OCI-LY3 (cell line): ENCODE measurements at regions not wholly inside any gene's neighbourhood (a gene's known extent, or its start where the extent isn't known, plus 50 kb on each side); places are given as distances from the start of the nearest gene placed in this dataset.
"Not testable (repeated sequence)": the region's sequence is repeated elsewhere in the genome, so short reads cannot be mapped to it uniquely, and the experiment has no call there.

Experiments
- H2AFZ ChIP-seq: fragments of 200-600, 300-600 bp; shearing (Covaris generic); 2 replicates; pipeline ENCODE4 v1.6.0; 2014; ENCODE audit warnings: antibody characterized with exemption, low read depth, low read length
- H3K27ac ChIP-seq: fragments of 200-600, 300-600 bp; sonication (generic); 2 replicates; pipeline ENCODE4 v1.5.1; 2014; ENCODE audit warnings: mild to moderate bottlenecking, low read length, moderate library complexity, mixed read lengths
- H3K27me3 ChIP-seq: fragments of 200-600, 300-600 bp; sonication (generic); 2 replicates; pipeline ENCODE4 v1.6.1; 2014; ENCODE audit warnings: low read depth, low read length, mixed read lengths
- H3K36me3 ChIP-seq: fragments of 200-600, 300-600 bp; sonication (generic); replicated peaks from 2 replicates; pipeline ENCODE3; 2014; ENCODE audit warnings: low read depth, low read length, mixed read lengths
- H3K4me1 ChIP-seq: fragments of 300-600, 200-600 bp; sonication (generic); 2 replicates; pipeline ENCODE4 v1.6.1; 2014; ENCODE audit warnings: low read length, mixed read lengths
- H3K4me2 ChIP-seq: fragments of 200-600, 300-600 bp; sonication (generic); 2 replicates; pipeline ENCODE4 v1.6.1; 2014; ENCODE audit warnings: low read length, mixed read lengths
- H3K4me3 ChIP-seq: fragments of 300-600, 200-600 bp; sonication (generic); 2 replicates; pipeline ENCODE4 v1.5.1; 2014; ENCODE audit warnings: antibody characterized with exemption, mild to moderate bottlenecking, low read length, moderate library complexity
- H3K79me2 ChIP-seq: fragments of 300-600, 200-600 bp; shearing (Covaris generic); 2 replicates; pipeline ENCODE4 v1.6.1; 2014; ENCODE audit warnings: mild to moderate bottlenecking, low read length, mixed read lengths
- H3K9ac ChIP-seq: fragments of 300-600, 200-600 bp; shearing (Covaris generic); 2 replicates; pipeline ENCODE4 v1.6.0; 2014; ENCODE audit warnings: mild to moderate bottlenecking, low read length, moderate library complexity
- H3K9me3 ChIP-seq: fragments of 200-600, 300-600 bp; shearing (Covaris generic); 2 replicates; pipeline ENCODE4 v1.6.1; 2014; ENCODE audit warnings: low read length, mixed read lengths; ENCODE audit not compliant: insufficient read depth
- H4K20me1 ChIP-seq: fragments of 200-600, 300-600 bp; sonication (generic); 2 replicates; pipeline ENCODE4 v1.6.1; 2016; ENCODE audit warnings: low read length, mixed read lengths; ENCODE audit not compliant: insufficient read depth
- EZH2phosphoT487 ChIP-seq: fragments of 200-600 bp; shearing (Covaris generic); IDR thresholded peaks from 2 replicates; pipeline ENCODE4 v1.6.1; 2018; ENCODE audit warnings: antibody characterized with exemption, mixed run types, low read depth
- TF ChIP-seq, protein P1 (sequence below): fragments of 200-600, 300-600 bp; sonication (generic); IDR thresholded peaks from 2 replicates; pipeline ENCODE4 v1.5.1; 2014; ENCODE audit warnings: antibody characterized with exemption, low read length, low read depth

DNA sequence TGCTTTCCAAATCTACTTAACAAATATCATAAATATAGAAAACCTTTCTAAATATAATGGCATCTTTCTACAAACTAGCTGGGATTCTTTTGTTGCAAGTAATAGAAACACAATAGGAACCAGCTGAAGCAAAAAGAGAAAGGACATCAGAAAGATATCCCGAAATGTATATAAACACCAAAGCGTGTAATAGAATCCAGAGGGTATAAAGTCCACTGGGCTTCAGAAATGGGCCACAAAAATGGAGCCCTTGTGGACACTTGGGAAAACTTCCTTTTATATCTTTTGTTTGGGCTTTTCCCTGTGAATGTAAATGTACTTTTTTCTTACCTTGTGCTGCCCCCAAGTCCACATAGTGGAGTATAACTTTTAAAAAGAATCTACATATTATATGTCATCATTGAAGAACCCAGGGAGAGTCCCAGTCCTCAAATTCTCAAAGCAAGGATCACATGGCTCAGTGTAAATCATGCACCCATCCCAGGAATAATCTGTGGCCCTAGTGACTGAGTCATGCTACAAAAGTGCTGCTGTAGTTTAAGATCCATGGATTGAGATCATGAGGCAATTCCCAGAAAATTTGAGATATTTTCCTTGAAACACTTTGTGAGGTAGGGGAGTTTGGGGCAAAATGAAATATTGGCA, 457.0 kb downstream of the EPM2A start:
- no peaks in the 10 kb centered on the region for H3K9me3 ChIP-seq
- no peak overlapping the region for H3K4me2 ChIP-seq
- H2AFZ ChIP-seq, result no peak overlapping the region
- no peak for TF ChIP-seq EZH2phosphoT487
- TF ChIP-seq, protein P1, sequence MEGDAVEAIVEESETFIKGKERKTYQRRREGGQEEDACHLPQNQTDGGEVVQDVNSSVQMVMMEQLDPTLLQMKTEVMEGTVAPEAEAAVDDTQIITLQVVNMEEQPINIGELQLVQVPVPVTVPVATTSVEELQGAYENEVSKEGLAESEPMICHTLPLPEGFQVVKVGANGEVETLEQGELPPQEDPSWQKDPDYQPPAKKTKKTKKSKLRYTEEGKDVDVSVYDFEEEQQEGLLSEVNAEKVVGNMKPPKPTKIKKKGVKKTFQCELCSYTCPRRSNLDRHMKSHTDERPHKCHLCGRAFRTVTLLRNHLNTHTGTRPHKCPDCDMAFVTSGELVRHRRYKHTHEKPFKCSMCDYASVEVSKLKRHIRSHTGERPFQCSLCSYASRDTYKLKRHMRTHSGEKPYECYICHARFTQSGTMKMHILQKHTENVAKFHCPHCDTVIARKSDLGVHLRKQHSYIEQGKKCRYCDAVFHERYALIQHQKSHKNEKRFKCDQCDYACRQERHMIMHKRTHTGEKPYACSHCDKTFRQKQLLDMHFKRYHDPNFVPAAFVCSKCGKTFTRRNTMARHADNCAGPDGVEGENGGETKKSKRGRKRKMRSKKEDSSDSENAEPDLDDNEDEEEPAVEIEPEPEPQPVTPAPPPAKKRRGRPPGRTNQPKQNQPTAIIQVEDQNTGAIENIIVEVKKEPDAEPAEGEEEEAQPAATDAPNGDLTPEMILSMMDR, result no peak
- H4K20me1 ChIP-seq, result no peaks in the 10 kb centered on the region
- no peaks in the 10 kb centered on the region for H3K79me2 ChIP-seq
- no peak overlapping the region for H3K27ac ChIP-seq
- H3K4me3 ChIP-seq, result no peak overlapping the region
- H3K27me3 ChIP-seq, result no peaks in the 10 kb centered on the region
- H3K36me3 ChIP-seq, result no peaks in the 10 kb centered on the region
- H3K4me1 ChIP-seq, result no peaks in the 10 kb centered on the region
- no peak overlapping the region for H3K9ac ChIP-seq

DNA sequence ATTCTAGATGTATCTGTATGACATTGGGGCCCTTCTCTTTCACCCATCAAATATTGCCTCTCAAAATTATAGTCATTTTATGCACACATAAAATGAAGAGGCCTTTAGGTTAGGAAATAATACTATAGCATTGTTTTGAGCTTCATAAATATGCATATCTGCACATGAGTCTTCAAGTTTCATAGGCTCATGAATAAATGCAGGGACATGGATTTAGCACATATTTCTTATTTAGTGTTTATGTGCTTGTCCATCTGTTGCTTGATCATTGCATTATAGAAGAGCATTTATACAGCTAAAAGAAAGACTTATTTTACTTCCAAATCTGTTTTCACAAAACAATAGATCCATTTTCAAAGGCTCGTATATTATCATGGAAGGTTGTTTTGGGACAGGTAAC, 455.8 kb downstream of the EPM2A start:
- TF ChIP-seq, protein P1, result no peak
- no peak for TF ChIP-seq EZH2phosphoT487

DNA sequence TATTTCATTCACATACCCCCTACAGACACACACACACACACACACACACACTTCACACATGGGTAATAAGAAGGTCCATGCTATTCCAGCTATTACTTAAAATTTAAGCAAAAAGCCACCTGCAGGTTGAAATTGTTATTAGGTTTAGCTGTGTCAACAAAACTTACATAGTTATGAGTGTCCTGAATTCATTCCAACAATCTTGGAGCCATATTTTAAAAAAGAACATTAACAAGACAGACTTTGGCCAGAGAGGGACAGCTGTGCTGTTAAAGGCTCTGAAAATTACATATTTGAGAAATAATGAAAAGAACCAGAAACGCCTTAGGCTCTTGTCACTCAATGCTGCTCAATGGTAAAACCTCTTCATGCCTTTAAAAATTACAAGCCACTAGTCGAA, 455.3 kb downstream of the EPM2A start:
- no peaks in the 10 kb centered on the region for H3K9me3 ChIP-seq
- H3K27me3 ChIP-seq, result no peaks in the 10 kb centered on the region
- H3K36me3 ChIP-seq, result no peaks in the 10 kb centered on the region
- no peak overlapping the region for H3K4me2 ChIP-seq
- no peaks in the 10 kb centered on the region for H4K20me1 ChIP-seq
- no peaks in the 10 kb centered on the region for H3K4me1 ChIP-seq
- H2AFZ ChIP-seq, result no peak overlapping the region
- no peak overlapping the region for H3K27ac ChIP-seq
- H3K4me3 ChIP-seq, result no peak overlapping the region
- H3K79me2 ChIP-seq, result no peaks in the 10 kb centered on the region
- TF ChIP-seq, protein P1, result no peak
- TF ChIP-seq EZH2phosphoT487, result no peak
- no peak overlapping the region for H3K9ac ChIP-seq

More for the DNA sequence above, 455.8 kb downstream of the EPM2A start:
- no peaks in the 10 kb centered on the region for H3K79me2 ChIP-seq
- no peaks in the 10 kb centered on the region for H3K4me1 ChIP-seq
- no peak overlapping the region for H3K9ac ChIP-seq
- no peak overlapping the region for H3K4me2 ChIP-seq
- H3K36me3 ChIP-seq, result no peaks in the 10 kb centered on the region
- no peaks in the 10 kb centered on the region for H4K20me1 ChIP-seq
- H3K9me3 ChIP-seq, result no peaks in the 10 kb centered on the region
- no peaks in the 10 kb centered on the region for H3K27me3 ChIP-seq
- no peak overlapping the region for H2AFZ ChIP-seq
- no peak overlapping the region for H3K27ac ChIP-seq
- no peak overlapping the region for H3K4me3 ChIP-seq

DNA sequence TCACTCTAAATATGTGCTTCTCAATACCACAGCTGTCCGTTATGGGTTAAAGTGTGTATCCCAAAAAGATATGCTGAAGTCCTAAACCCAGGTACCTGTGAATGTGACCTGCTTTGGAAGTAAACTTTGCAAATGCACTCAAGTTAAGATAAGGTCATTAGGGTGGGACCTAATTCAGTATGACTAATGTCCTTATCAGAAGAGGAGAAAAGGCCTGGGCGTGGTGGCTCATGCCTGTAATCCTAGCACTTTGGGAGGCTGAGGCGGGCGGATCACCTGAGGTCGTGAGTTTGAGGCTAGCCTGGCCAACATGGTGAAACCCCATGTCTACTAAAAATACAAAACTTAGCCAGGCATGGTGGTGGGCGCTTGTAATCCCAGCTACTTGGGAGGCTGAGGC, 452.1 kb downstream of the EPM2A start:
- not testable (repeated sequence) for H3K4me1 ChIP-seq, H3K79me2 ChIP-seq, H3K36me3 ChIP-seq, H3K9me3 ChIP-seq, H3K4me3 ChIP-seq, H3K27ac ChIP-seq, H2AFZ ChIP-seq, H3K9ac ChIP-seq, H3K4me2 ChIP-seq, H3K27me3 ChIP-seq, H4K20me1 ChIP-seq
